ENCODE measurements at regions not wholly inside any gene's neighbourhood (a gene's known extent, or its start where the extent isn't known, plus 50 kb on each side); places are given as distances from the start of the nearest gene placed in this dataset.
A peak's percentile ranks its signal among the peaks of the same experiment; 100 is the strongest.

DNA sequence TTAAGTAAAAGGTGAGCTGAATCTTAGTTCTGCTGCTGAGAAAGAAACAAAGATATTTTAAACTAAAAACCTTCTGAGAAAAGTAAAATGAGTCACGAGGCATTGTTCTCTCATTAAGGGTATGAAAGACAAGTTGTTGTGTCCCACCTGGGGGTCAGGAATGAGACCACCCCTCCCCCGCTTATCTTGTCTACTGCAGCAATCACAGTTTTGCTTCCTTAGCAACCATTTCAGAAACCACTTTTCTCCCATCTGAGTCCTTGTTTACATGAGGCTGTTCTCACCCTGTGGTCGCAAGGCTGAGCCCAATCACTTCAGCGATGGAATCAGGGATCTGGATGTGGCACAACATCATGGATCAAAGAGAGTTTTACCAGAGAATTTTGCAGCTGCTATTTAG is 377.6 kb upstream of the NETO1 start:
- no peak for DNase-seq (ENCODE audit: low read depth)

DNA sequence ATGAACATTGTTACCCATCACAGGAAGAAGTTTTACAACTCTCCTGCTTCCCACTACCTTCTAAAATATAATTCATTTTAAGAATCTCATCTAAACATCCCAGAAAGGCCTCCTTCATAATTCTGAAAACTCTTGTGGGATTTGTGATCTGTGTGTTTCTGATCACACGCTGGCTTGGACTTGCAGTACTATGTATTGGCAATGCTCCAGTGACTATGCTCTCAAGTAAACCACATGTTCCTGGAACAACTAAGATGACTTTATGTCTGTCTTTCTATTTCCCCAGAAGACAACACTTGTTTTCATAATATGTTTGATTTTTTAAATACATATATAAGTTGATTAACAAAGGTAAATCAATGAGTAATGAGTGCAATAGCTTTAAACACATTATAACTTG is 376.6 kb upstream of the NETO1 start:
- no peak for DNase-seq (ENCODE audit: low read depth)

DNA sequence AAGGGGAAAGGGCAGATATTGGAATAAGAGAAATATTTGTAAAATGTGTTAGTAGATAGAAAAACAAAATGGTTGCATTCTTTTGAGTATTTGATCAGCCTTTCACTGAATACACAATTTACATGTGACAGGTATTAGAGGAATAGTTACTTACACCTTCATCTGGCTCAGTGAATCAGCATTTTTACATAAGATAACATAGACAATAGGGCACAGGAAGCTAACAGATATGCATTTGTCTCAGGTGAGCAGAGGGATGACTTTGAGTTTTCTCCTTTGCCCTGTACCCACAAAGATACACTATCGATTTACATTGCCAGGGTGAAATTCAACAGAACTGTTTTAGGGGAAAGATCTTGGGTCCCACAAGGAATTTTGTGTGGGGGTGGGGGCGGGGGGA is 373.1 kb upstream of the NETO1 start:
- no peak for DNase-seq (ENCODE audit: low read depth)

DNA sequence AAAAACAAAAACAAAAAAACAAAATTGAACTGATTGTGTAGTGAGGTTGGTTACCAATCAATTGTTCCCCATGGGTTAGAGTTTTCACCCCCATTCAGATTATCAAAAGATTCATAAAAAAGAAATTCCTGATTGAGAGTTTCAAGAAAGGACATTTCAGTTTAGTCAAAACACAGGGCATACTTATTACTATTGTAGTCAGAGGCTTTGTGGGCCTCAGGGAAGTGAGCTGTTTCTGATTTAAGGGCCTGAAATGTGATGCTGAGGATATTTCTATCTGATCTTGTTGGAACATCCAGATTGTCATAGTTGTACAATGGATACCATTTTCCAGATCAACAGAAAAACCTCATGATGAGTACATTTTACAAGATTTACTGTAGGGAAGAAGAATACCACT is 368.1 kb upstream of the NETO1 start:
- no peak for DNase-seq (ENCODE audit: low read depth)

GRCh38 chr18:73235491-73235890 is 367.7 kb upstream of the NETO1 start:
- DNase-seq (ENCODE audit: low read depth) = peak; percentile 0

GRCh38 chr18:73232933-73233332 is 365.1 kb upstream of the NETO1 start:
- no peak for DNase-seq (ENCODE audit: low read depth)

GRCh38 chr18:73220663-73221062 is 352.9 kb upstream of the NETO1 start:
- DNase-seq (ENCODE audit: low read depth) = no peak

DNA sequence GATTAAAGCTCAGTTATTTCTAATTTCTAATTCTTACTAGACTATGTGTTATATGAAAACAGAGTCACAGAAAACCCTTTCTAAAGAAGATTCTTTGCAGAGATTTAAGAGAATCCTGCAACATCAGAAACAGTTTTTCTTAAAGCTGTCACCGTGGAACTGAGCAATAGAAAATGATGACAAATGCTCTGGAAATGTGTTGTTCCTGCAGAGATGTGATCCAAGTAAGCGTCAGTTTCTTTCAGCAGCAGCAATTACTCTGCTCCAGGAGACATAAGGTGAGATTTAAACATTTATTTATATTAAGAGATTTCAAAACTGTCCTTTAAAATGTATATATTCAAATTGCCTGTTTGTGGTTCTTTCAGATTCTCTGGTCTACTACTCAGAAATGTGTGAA is 350.5 kb upstream of the NETO1 start:
- DNase-seq (ENCODE audit: low read depth) = no peak

GRCh38 chr18:73214970-73215369 is 347.2 kb upstream of the NETO1 start:
- no peak for DNase-seq (ENCODE audit: low read depth)

GRCh38 chr18:73212442-73212841 is 344.7 kb upstream of the NETO1 start:
- DNase-seq (ENCODE audit: low read depth) = no peak

DNA sequence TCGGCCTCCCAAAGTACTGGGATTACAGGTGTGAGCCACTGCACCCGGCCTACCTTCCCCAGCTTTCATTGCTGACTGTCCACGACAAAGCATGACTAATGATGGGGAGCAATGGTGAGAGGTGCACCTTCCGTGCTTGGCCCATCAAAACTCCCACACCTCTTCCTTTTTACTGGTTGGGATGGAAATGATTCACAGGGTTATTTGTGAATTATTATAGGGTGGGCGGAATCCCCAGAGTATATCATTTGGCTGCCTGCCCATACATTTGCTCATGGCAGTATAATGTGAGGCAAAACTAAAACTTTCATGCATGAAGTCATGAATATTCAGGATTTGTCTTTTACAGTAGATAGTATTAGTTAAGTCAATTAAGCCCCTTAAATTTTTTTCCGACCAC is 334.2 kb upstream of the NETO1 start:
- no peak for DNase-seq (ENCODE audit: low read depth)

- DNase-seq (ENCODE audit: low read depth) = no peak
Measured at GRCh38 chr18:73199151-73199550, 331.4 kb upstream of the NETO1 start.

DNA sequence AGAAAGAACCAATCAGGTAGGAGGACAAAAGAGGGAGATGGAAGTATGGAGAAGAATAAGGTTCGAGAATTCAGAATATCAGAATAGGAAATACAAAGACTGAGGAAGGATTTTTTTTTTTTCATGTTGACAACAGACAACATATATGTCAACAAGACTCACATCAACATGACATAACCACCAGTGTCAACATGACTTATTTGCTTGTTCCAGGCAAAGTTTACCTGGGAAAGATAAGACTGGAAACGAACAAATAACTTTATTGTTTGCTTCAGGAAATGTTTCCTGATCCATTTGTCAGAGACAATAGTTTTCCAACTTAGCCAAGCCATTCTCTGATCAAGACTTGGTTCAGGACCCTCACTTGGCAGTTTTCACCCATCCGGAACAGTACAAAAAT is 321.9 kb upstream of the NETO1 start:
- DNase-seq (ENCODE audit: low read depth) = no peak

DNA sequence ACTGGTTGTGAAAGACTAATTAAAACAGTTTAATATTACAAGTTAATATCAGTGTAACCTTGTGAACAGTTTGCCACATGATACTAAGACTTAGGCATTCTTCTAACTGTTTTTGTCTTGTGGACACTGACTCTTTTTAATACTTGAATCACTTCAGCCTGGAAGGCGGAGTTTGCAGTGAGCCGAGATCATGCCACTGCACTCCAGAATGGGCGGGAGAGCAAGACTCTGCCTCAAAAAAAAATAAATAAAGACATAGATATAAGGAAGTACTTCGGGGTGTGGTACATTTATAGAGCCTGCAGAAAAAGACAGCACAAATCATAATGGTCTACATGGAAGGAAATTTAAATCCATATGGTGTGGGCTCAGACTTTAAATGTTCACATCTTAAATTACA is 300.4 kb upstream of the NETO1 start:
- DNase-seq (ENCODE audit: low read depth) = no peak

- DNase-seq (ENCODE audit: low read depth) = no peak
Measured at GRCh38 chr18:73164430-73164829, 296.6 kb upstream of the NETO1 start.

GRCh38 chr18:73163236-73163635 is 295.4 kb upstream of the NETO1 start:
- DNase-seq (ENCODE audit: low read depth) = no peak

- no peak for DNase-seq (ENCODE audit: low read depth)
Measured at GRCh38 chr18:73156117-73156516, 288.3 kb upstream of the NETO1 start.

DNA sequence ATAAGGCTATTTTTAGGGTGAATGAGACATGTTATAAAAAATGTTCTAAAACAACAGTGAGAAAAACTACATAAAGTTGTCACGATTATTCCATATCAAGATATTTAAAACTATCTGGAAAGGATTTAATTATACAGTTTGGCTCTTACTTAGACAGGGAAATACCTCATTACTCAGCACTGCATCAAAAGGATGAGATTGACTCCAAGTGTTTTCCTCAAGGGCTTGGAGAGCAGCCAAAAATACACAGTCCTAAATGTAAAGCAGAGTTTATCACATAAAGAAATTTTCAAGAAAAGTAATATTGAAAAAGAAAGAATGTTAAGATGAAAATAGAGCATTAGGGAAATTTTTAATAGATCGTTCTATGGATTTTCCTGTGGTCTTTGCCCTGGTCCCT is 285.5 kb upstream of the NETO1 start:
- no peak for DNase-seq (ENCODE audit: low read depth)

- no peak for DNase-seq (ENCODE audit: low read depth)
Measured at GRCh38 chr18:73151086-73151485, 283.3 kb upstream of the NETO1 start.

DNA sequence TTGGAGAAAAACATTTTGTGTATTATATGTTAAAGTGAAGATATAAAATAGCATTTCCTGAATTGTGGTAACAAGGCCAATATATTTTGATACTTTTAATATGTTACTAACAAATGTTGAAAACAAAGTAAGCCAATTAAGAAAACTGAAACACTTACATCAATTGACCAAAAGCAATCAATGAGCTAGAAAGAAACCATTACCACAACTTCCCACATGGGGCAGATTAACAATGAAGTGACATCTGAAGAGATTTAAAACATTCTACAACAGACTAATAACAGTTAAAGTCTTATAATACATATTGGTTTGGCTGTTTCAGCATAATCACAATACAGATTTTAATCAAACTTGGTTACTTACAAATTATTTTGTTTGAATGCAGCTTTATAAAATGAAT is 282.4 kb upstream of the NETO1 start:
- no peak for DNase-seq (ENCODE audit: low read depth)

DNA sequence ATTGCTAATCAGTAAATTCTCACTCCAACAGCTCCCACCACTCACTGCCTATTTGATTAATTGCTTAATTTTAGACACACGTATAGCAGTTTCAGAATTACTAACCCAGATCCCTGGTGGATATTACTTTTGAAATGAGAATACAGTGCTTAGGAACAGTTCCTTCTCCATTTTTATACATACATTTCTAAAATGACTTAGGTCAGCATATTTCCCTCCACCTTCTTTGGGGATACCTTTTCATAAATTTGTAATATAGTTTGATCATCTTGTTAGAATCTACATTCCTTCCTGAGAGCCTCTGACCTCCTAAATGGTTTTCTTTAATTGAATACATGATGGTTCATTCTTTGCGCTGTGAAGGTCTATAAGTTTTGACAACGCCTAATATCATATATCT is 279.8 kb upstream of the NETO1 start:
- DNase-seq (ENCODE audit: low read depth) = no peak

DNA sequence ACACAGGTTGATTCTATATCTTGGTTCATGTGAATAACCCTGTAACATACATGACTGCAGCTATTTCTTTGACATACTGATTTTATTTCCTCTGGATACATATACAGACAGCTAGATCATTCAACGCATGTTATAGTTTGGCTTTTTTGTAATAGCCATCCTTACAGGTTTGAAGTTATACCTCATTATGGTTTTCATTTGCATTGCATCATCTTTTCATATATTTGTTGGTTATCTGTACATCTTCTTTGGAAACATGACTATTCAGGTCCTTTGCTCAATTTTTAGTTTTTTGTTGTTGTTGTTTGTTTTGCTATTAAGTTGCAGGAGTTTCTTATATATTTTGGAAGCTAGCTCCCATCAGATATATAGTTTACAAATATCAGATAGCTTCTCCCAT is 276.2 kb upstream of the NETO1 start:
- DNase-seq (ENCODE audit: low read depth) = no peak

- no peak for DNase-seq (ENCODE audit: low read depth)
Measured at GRCh38 chr18:73136134-73136533, 268.3 kb upstream of the NETO1 start.

GRCh38 chr18:73124175-73124574 is 256.4 kb upstream of the NETO1 start:
- no peak for DNase-seq (ENCODE audit: low read depth)

GRCh38 chr18:73121207-73121606 is 253.4 kb upstream of the NETO1 start:
- DNase-seq (ENCODE audit: low read depth) = no peak

All from LHCN-M2 (cell line).